SK-N-SH treated with all-trans-retinoic acid at 6 μM for 48 hours (cell line): ENCODE measurements at regions not wholly inside any gene's neighbourhood (a gene's known extent, or its start where the extent isn't known, plus 50 kb on each side); places are given as distances from the start of the nearest gene placed in this dataset.

Experiments used
- ATAC-seq: fragments of 200-7000 bp; cut with Tn5 transposase; 3 replicates; pipeline ENCODE4 v1.9.1; 2020; ENCODE audit warnings: mild to moderate bottlenecking, moderate library complexity
- ARNTL ChIP-seq: fragments of 450-650 bp; formaldehyde crosslinking; IDR thresholded peaks from 2 replicates; pipeline ENCODE4 v1.5.0; 2020; ENCODE audit warnings: low read depth, mild to moderate bottlenecking, moderate library complexity, borderline replicate concordance
- BACH2 ChIP-seq: fragments of 250-450 bp; sonication (Bioruptor Pico); IDR thresholded peaks from 2 replicates; pipeline ENCODE4 v1.9.0; 2021; ENCODE audit warnings: mild to moderate bottlenecking, borderline replicate concordance
- CREB5 ChIP-seq: fragments of 250-450 bp; sonication (Bioruptor Pico); IDR thresholded peaks from 2 replicates; pipeline ENCODE4 v1.5.1; 2020; ENCODE audit warnings: low read depth, mild to moderate bottlenecking, moderate library complexity
- CSDC2 ChIP-seq: fragments of 250-450 bp; sonication (Bioruptor Pico); IDR thresholded peaks from 2 replicates; pipeline ENCODE4 v1.5.0; 2020; ENCODE audit warnings: mild to moderate bottlenecking, moderate library complexity
- ESRRG ChIP-seq: fragments of 250-450 bp; sonication (Bioruptor Pico); IDR thresholded peaks from 2 replicates; pipeline ENCODE4 v1.6.1; 2021; ENCODE audit warnings: mild to moderate bottlenecking
- GLIS3 ChIP-seq: fragments of 250-450 bp; sonication (Bioruptor Pico); IDR thresholded peaks from 2 replicates; pipeline ENCODE4 v1.5.0; 2020; ENCODE audit warnings: mild to moderate bottlenecking, moderate library complexity
- ISL1 ChIP-seq: fragments of 250-450 bp; sonication (Bioruptor Pico); IDR thresholded peaks from 2 replicates; pipeline ENCODE4 v2.1.2; 2022; ENCODE audit warnings: mild to moderate bottlenecking, moderate library complexity
- OSR1 ChIP-seq: fragments of 250-450 bp; sonication (Bioruptor Pico); IDR thresholded peaks from 2 replicates; pipeline ENCODE4 v1.8.0; 2022; ENCODE audit warnings: moderate library complexity, mild to moderate bottlenecking, inconsistent platforms
- PPARA ChIP-seq: fragments of 250-450 bp; sonication (Bioruptor Pico); IDR thresholded peaks from 2 replicates; pipeline ENCODE4 v1.5.0; 2020; ENCODE audit warnings: mild to moderate bottlenecking, borderline replicate concordance
- TCF4 ChIP-seq: fragments of 250-450 bp; sonication (Bioruptor Pico); IDR thresholded peaks from 2 replicates; pipeline ENCODE4 v1.8.0; 2021; ENCODE audit warnings: mild to moderate bottlenecking, moderate library complexity, borderline replicate concordance
- TOX ChIP-seq: fragments of 250-450 bp; sonication (Bioruptor Pico); IDR thresholded peaks from 2 replicates; pipeline ENCODE4 v1.8.0; 2021; ENCODE audit warnings: mild to moderate bottlenecking, moderate library complexity, borderline replicate concordance
- TSHZ2 ChIP-seq: fragments of 250-450 bp; sonication (Bioruptor Pico); IDR thresholded peaks from 2 replicates; pipeline ENCODE4 v1.5.0; 2020; ENCODE audit warnings: mild to moderate bottlenecking, moderate library complexity
- ZC3H10 ChIP-seq: fragments of 250-450 bp; sonication (Bioruptor Pico); IDR thresholded peaks from 2 replicates; pipeline ENCODE4 v1.5.1; 2021; ENCODE audit warnings: mild to moderate bottlenecking, moderate library complexity
- ZFP3 ChIP-seq: fragments of 250-450 bp; sonication (Bioruptor Pico); IDR thresholded peaks from 2 replicates; pipeline ENCODE4 v1.5.0; 2020; ENCODE audit warnings: mild to moderate bottlenecking, moderate library complexity
- ZFP30 ChIP-seq: fragments of 450-650 bp; formaldehyde crosslinking; IDR thresholded peaks from 2 replicates; pipeline ENCODE4 v1.5.0; 2022; ENCODE audit warnings: mild to moderate bottlenecking, moderate library complexity
- ZNF565 ChIP-seq: fragments of 450-650 bp; formaldehyde crosslinking; conservative IDR thresholded peaks from 2 replicates; pipeline ENCODE4 v1.5.0; 2020; ENCODE audit warnings: low read depth, mild to moderate bottlenecking, moderate library complexity
- ZNF70 ChIP-seq: fragments of 450-650 bp; formaldehyde crosslinking; IDR thresholded peaks from 2 replicates; pipeline ENCODE4 v1.5.0; 2020; ENCODE audit warnings: mild to moderate bottlenecking, moderate library complexity
- ZNF8 ChIP-seq: fragments of 450-650 bp; formaldehyde crosslinking; IDR thresholded peaks from 2 replicates; pipeline ENCODE4 v1.5.0; 2020; ENCODE audit warnings: mild to moderate bottlenecking, moderate library complexity
- TF ChIP-seq, protein P1 (sequence below): fragments of 250-450 bp; sonication (Bioruptor Pico); IDR thresholded peaks from 2 replicates; pipeline ENCODE4 v1.8.0; 2021; ENCODE audit warnings: low read depth, mild to moderate bottlenecking, moderate library complexity, borderline replicate concordance
- TF ChIP-seq, protein P2 (sequence below): fragments of 250-450 bp; sonication (Bioruptor Pico); IDR thresholded peaks from 2 replicates; pipeline ENCODE4 v1.5.1; 2021; ENCODE audit warnings: mild to moderate bottlenecking, moderate library complexity

- ATAC-seq, result no peak
- TF ChIP-seq GLIS3 (CRISPR knock-in tag), result no peak
- no peak for TF ChIP-seq BACH2 (CRISPR knock-in tag)
- TF ChIP-seq OSR1 (CRISPR knock-in tag), result no peak
- no peak for TF ChIP-seq ZNF70 (CRISPR knock-in tag)
- TF ChIP-seq TCF4, result no peak
- TF ChIP-seq ZNF8 (CRISPR knock-in tag), result no peak
These were observed 200.5 kb upstream of the MCHR2 start for GRCh38 chr6:100194535-100194934.

DNA sequence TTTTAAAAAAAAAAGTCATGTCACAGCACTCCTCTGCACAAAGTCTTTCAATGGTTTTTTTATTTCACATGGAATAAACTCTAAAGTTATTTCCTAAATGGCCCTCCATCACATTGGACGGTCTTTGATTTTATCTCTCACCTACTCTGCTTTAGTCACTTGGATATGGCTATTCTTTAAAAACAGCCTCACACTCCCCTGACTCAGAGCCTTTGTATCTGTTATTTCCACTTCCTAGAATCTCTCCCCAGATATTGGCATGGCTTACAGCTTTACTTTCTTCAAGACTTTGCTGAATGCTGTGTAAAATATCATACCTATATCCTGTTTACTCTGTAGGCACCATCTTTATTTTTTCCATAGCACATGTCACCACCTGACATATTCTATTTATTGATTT, 194.7 kb upstream of the MCHR2 start:
- no peak for ATAC-seq
- TF ChIP-seq ZFP3 (CRISPR knock-in tag) (no peak), PPARA (CRISPR knock-in tag) (no peak), BACH2 (CRISPR knock-in tag) (no peak), TSHZ2 (CRISPR knock-in tag) (no peak)
- TF ChIP-seq, protein P1, sequence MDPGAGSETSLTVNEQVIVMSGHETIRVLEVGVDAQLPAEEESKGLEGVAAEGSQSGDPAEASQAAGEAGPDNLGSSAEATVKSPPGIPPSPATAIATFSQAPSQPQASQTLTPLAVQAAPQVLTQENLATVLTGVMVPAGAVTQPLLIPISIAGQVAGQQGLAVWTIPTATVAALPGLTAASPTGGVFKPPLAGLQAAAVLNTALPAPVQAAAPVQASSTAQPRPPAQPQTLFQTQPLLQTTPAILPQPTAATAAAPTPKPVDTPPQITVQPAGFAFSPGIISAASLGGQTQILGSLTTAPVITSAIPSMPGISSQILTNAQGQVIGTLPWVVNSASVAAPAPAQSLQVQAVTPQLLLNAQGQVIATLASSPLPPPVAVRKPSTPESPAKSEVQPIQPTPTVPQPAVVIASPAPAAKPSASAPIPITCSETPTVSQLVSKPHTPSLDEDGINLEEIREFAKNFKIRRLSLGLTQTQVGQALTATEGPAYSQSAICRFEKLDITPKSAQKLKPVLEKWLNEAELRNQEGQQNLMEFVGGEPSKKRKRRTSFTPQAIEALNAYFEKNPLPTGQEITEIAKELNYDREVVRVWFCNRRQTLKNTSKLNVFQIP (CRISPR knock-in tag), result no peak
- TF ChIP-seq, all 23 proteins: peak for 0

DNA sequence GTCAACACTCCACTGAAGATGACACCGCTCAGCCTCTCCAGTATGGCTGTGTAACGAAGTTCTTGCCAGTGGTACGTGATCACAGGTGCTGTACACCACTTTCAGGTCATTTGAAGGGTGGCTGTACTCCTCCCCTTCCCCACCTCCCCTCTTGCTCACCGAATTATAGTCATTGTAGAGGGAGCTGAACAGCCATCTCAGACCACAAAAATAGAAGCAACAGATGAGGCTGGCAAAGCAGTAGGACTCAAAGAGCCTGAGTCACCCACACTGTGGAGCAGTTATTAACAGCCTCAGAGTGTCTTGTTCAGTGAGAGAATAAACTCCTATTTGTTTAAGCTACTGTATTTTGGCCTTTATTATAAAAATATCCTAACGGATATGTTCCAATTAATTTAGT, 192.5 kb upstream of the MCHR2 start:
- ATAC-seq, result peak; percentile 72
- no peak for TF ChIP-seq GLIS3 (CRISPR knock-in tag)
- TF ChIP-seq ZNF565 (CRISPR knock-in tag), result no peak
- TF ChIP-seq ZC3H10, result no peak
- TF ChIP-seq, protein P2, sequence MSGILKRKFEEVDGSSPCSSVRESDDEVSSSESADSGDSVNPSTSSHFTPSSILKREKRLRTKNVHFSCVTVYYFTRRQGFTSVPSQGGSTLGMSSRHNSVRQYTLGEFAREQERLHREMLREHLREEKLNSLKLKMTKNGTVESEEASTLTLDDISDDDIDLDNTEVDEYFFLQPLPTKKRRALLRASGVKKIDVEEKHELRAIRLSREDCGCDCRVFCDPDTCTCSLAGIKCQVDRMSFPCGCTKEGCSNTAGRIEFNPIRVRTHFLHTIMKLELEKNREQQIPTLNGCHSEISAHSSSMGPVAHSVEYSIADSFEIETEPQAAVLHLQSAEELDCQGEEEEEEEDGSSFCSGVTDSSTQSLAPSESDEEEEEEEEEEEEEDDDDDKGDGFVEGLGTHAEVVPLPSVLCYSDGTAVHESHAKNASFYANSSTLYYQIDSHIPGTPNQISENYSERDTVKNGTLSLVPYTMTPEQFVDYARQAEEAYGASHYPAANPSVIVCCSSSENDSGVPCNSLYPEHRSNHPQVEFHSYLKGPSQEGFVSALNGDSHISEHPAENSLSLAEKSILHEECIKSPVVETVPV (CRISPR knock-in tag), result no peak
- no peak for TF ChIP-seq ARNTL (CRISPR knock-in tag)
- TF ChIP-seq ZNF8 (CRISPR knock-in tag), result no peak
- TF ChIP-seq ZFP30 (CRISPR knock-in tag), result no peak
- TF ChIP-seq CREB5, result no peak
- no peak for TF ChIP-seq TSHZ2 (CRISPR knock-in tag)
- TF ChIP-seq ISL1, result no peak
- TF ChIP-seq ESRRG (CRISPR knock-in tag), result no peak
- TF ChIP-seq PPARA (CRISPR knock-in tag), result no peak
- no peak for TF ChIP-seq BACH2 (CRISPR knock-in tag)
- TF ChIP-seq CSDC2 (CRISPR knock-in tag), result no peak
- TF ChIP-seq ZNF70 (CRISPR knock-in tag), result no peak
- no peak for TF ChIP-seq TOX (CRISPR knock-in tag)
- TF ChIP-seq TCF4, result no peak
